ENCODE measurements at regions not wholly inside any gene's neighbourhood (a gene's known extent, or its start where the extent isn't known, plus 50 kb on each side); places are given as distances from the start of the nearest gene placed in this dataset.

DNA sequence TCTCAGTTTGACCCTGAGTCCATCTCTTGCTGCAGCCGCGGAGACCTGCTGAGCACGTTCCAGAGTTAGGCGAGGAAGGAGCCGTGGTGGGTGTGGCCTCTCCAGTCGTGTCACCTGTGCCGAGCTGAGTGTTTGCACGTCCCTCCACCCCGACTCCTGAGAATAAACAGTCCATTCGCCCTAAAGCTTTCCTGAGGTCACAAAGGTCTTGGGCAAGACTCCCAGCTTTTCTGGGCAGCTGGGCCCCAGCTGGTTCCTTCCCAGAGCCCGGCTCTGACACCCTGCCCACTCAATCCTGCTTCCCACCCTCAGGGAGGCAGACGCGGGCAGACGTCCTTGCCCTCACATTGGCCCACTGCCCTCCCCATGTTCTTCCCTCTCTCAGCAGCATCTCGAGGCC lies 142.2 kb downstream of the KCTD15 start:
- TF ChIP-seq, protein P1, sequence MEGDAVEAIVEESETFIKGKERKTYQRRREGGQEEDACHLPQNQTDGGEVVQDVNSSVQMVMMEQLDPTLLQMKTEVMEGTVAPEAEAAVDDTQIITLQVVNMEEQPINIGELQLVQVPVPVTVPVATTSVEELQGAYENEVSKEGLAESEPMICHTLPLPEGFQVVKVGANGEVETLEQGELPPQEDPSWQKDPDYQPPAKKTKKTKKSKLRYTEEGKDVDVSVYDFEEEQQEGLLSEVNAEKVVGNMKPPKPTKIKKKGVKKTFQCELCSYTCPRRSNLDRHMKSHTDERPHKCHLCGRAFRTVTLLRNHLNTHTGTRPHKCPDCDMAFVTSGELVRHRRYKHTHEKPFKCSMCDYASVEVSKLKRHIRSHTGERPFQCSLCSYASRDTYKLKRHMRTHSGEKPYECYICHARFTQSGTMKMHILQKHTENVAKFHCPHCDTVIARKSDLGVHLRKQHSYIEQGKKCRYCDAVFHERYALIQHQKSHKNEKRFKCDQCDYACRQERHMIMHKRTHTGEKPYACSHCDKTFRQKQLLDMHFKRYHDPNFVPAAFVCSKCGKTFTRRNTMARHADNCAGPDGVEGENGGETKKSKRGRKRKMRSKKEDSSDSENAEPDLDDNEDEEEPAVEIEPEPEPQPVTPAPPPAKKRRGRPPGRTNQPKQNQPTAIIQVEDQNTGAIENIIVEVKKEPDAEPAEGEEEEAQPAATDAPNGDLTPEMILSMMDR (IDR thresholded peaks at IDR 0.05; ENCODE audit: low read depth, low read length, poor library complexity, severe bottlenecking): no peak
- no peak for TF ChIP-seq EZH2phosphoT487 (IDR thresholded peaks at IDR 0.05; ENCODE audit: borderline replicate concordance, low read length)
